ENCODE measurements at regions not wholly inside any gene's neighbourhood (a gene's known extent, or its start where the extent isn't known, plus 50 kb on each side); places are given as distances from the start of the nearest gene placed in this dataset.

GRCh38 chr13:57932061-57932460 is 300.5 kb downstream of the PCDH17 start:
- no peak overlapping the region for H3K27ac Mint-ChIP-seq
- no peaks in the 10 kb centered on the region for H3K36me3 Mint-ChIP-seq (ENCODE audit: low read depth)
- ATAC-seq, result no peak
- no peaks in the 10 kb centered on the region for H3K9me3 ChIP-seq (ENCODE audit: control insufficient read depth, low read length, poor library complexity, severe bottlenecking)
- H3K4me1 Mint-ChIP-seq, result no peaks in the 10 kb centered on the region
- DNase-seq, result no peak
- no peaks in the 10 kb centered on the region for H3K27me3 Mint-ChIP-seq
- H3K4me3 Mint-ChIP-seq, result no peak overlapping the region

GRCh38 chr13:57933606-57934005 is 302.1 kb downstream of the PCDH17 start:
- ATAC-seq, result no peak
- Mint-ChIP-seq H3K4me1 (no peaks in the 10 kb centered on the region), H3K27me3 (no peaks in the 10 kb centered on the region), H3K4me3 (no peak overlapping the region), H3K27ac (no peak overlapping the region), H3K36me3 (ENCODE audit: low read depth) (no peaks in the 10 kb centered on the region)
- no peaks in the 10 kb centered on the region for H3K9me3 ChIP-seq (ENCODE audit: control insufficient read depth, low read length, poor library complexity, severe bottlenecking)
- DNase-seq, result no peak

GRCh38 chr13:57935965-57936364 is 304.4 kb downstream of the PCDH17 start:
- ATAC-seq, result no peak
- H3K9me3 ChIP-seq (ENCODE audit: control insufficient read depth, low read length, poor library complexity, severe bottlenecking), result no peaks in the 10 kb centered on the region

GRCh38 chr13:57946361-57946760 is 314.8 kb downstream of the PCDH17 start:
- Mint-ChIP-seq H3K27me3 (no peaks in the 10 kb centered on the region), H3K4me1 (no peaks in the 10 kb centered on the region), H3K27ac (no peak overlapping the region), H3K4me3 (no peak overlapping the region), H3K36me3 (ENCODE audit: low read depth) (no peaks in the 10 kb centered on the region)
- DNase-seq (no peak), ATAC-seq (no peak)
- no peaks in the 10 kb centered on the region for H3K9me3 ChIP-seq (ENCODE audit: control insufficient read depth, low read length, poor library complexity, severe bottlenecking)

More at GRCh38 chr13:57935965-57936364, 304.4 kb downstream of the PCDH17 start:
- Mint-ChIP-seq H3K4me1 (no peaks in the 10 kb centered on the region), H3K4me3 (no peak overlapping the region), H3K27ac (no peak overlapping the region), H3K36me3 (ENCODE audit: low read depth) (no peaks in the 10 kb centered on the region), H3K27me3 (no peaks in the 10 kb centered on the region)
- DNase-seq, result no peak

GRCh38 chr13:57948884-57949283 is 317.3 kb downstream of the PCDH17 start:
- Mint-ChIP-seq H3K27me3 (no peaks in the 10 kb centered on the region), H3K4me3 (no peak overlapping the region), H3K4me1 (no peaks in the 10 kb centered on the region), H3K27ac (no peak overlapping the region), H3K36me3 (ENCODE audit: low read depth) (no peaks in the 10 kb centered on the region)
- DNase-seq, result no peak
- no peaks in the 10 kb centered on the region for H3K9me3 ChIP-seq (ENCODE audit: control insufficient read depth, low read length, poor library complexity, severe bottlenecking)
- ATAC-seq, result no peak

GRCh38 chr13:57969951-57970350 is 338.4 kb downstream of the PCDH17 start:
- DNase-seq, result no peak
- H3K27ac Mint-ChIP-seq, result no peak overlapping the region
- no peaks in the 10 kb centered on the region for H3K27me3 Mint-ChIP-seq
- H3K4me3 Mint-ChIP-seq, result no peak overlapping the region
- ATAC-seq, result no peak
- H3K9me3 ChIP-seq (ENCODE audit: control insufficient read depth, low read length, poor library complexity, severe bottlenecking), result no peaks in the 10 kb centered on the region
- H3K4me1 Mint-ChIP-seq, result no peaks in the 10 kb centered on the region
- no peaks in the 10 kb centered on the region for H3K36me3 Mint-ChIP-seq (ENCODE audit: low read depth)

GRCh38 chr13:57970404-57970803 is 338.9 kb downstream of the PCDH17 start:
- Mint-ChIP-seq H3K4me3 (no peak overlapping the region), H3K27ac (no peak overlapping the region), H3K36me3 (ENCODE audit: low read depth) (no peaks in the 10 kb centered on the region), H3K27me3 (no peaks in the 10 kb centered on the region), H3K4me1 (no peaks in the 10 kb centered on the region)
- no peak for DNase-seq
- no peak for ATAC-seq
- H3K9me3 ChIP-seq (ENCODE audit: control insufficient read depth, low read length, poor library complexity, severe bottlenecking), result no peaks in the 10 kb centered on the region

- Mint-ChIP-seq H3K27me3 (no peaks in the 10 kb centered on the region), H3K4me1 (no peaks in the 10 kb centered on the region), H3K36me3 (ENCODE audit: low read depth) (no peaks in the 10 kb centered on the region), H3K27ac (no peak overlapping the region), H3K4me3 (no peak overlapping the region)
- DNase-seq, result no peak
- no peak for ATAC-seq
- H3K9me3 ChIP-seq (ENCODE audit: control insufficient read depth, low read length, poor library complexity, severe bottlenecking), result no peaks in the 10 kb centered on the region
These were observed 351.2 kb downstream of the PCDH17 start for GRCh38 chr13:57982782-57983181.

GRCh38 chr13:57988276-57988675 is 356.7 kb downstream of the PCDH17 start:
- H3K27ac Mint-ChIP-seq, result no peak overlapping the region
- H3K27me3 Mint-ChIP-seq, result no peaks in the 10 kb centered on the region
- DNase-seq, result no peak
- no peaks in the 10 kb centered on the region for H3K4me1 Mint-ChIP-seq
- no peaks in the 10 kb centered on the region for H3K36me3 Mint-ChIP-seq (ENCODE audit: low read depth)
- ATAC-seq, result no peak
- no peaks in the 10 kb centered on the region for H3K9me3 ChIP-seq (ENCODE audit: control insufficient read depth, low read length, poor library complexity, severe bottlenecking)
- no peak overlapping the region for H3K4me3 Mint-ChIP-seq

GRCh38 chr13:57991041-57991440 is 359.5 kb downstream of the PCDH17 start:
- ATAC-seq, result no peak
- H3K4me3 Mint-ChIP-seq, result no peak overlapping the region
- DNase-seq, result no peak
- H3K36me3 Mint-ChIP-seq (ENCODE audit: low read depth), result no peaks in the 10 kb centered on the region
- no peaks in the 10 kb centered on the region for H3K4me1 Mint-ChIP-seq
- H3K27ac Mint-ChIP-seq, result no peak overlapping the region
- no peaks in the 10 kb centered on the region for H3K27me3 Mint-ChIP-seq
- no peaks in the 10 kb centered on the region for H3K9me3 ChIP-seq (ENCODE audit: control insufficient read depth, low read length, poor library complexity, severe bottlenecking)

GRCh38 chr13:57992416-57992815 is 360.9 kb downstream of the PCDH17 start:
- Mint-ChIP-seq H3K4me1 (no peaks in the 10 kb centered on the region), H3K36me3 (ENCODE audit: low read depth) (no peaks in the 10 kb centered on the region), H3K4me3 (no peak overlapping the region), H3K27ac (no peak overlapping the region), H3K27me3 (no peaks in the 10 kb centered on the region)
- H3K9me3 ChIP-seq (ENCODE audit: control insufficient read depth, low read length, poor library complexity, severe bottlenecking), result no peaks in the 10 kb centered on the region
- ATAC-seq (no peak), DNase-seq (no peak)

- H3K4me3 Mint-ChIP-seq, result no peak overlapping the region
- no peak overlapping the region for H3K27ac Mint-ChIP-seq
- DNase-seq (no peak), ATAC-seq (no peak)
- no peaks in the 10 kb centered on the region for H3K9me3 ChIP-seq (ENCODE audit: control insufficient read depth, low read length, poor library complexity, severe bottlenecking)
- no peaks in the 10 kb centered on the region for H3K36me3 Mint-ChIP-seq (ENCODE audit: low read depth)
- no peaks in the 10 kb centered on the region for H3K27me3 Mint-ChIP-seq
- H3K4me1 Mint-ChIP-seq, result no peaks in the 10 kb centered on the region
These were observed 365.2 kb downstream of the PCDH17 start for GRCh38 chr13:57996717-57997116.

- H3K4me1 Mint-ChIP-seq, result no peaks in the 10 kb centered on the region
- no peaks in the 10 kb centered on the region for H3K36me3 Mint-ChIP-seq (ENCODE audit: low read depth)
- H3K4me3 Mint-ChIP-seq, result no peak overlapping the region
- DNase-seq, result no peak
- H3K9me3 ChIP-seq (ENCODE audit: control insufficient read depth, low read length, poor library complexity, severe bottlenecking), result no peaks in the 10 kb centered on the region
- no peak for ATAC-seq
- no peak overlapping the region for H3K27ac Mint-ChIP-seq
- no peaks in the 10 kb centered on the region for H3K27me3 Mint-ChIP-seq
These were observed 373.2 kb downstream of the PCDH17 start for GRCh38 chr13:58004751-58005150.

GRCh38 chr13:58018020-58018419 is 386.5 kb downstream of the PCDH17 start:
- no peak for ATAC-seq
- H3K4me1 Mint-ChIP-seq, result no peaks in the 10 kb centered on the region
- no peak overlapping the region for H3K4me3 Mint-ChIP-seq
- no peaks in the 10 kb centered on the region for H3K36me3 Mint-ChIP-seq (ENCODE audit: low read depth)
- H3K27me3 Mint-ChIP-seq, result no peaks in the 10 kb centered on the region
- H3K9me3 ChIP-seq (ENCODE audit: control insufficient read depth, low read length, poor library complexity, severe bottlenecking), result no peaks in the 10 kb centered on the region
- no peak overlapping the region for H3K27ac Mint-ChIP-seq
- no peak for DNase-seq

- Mint-ChIP-seq H3K4me1 (no peaks in the 10 kb centered on the region), H3K27me3 (no peaks in the 10 kb centered on the region), H3K36me3 (ENCODE audit: low read depth) (no peaks in the 10 kb centered on the region), H3K27ac (no peak overlapping the region), H3K4me3 (no peak overlapping the region)
- DNase-seq (no peak), ATAC-seq (no peak)
- H3K9me3 ChIP-seq (ENCODE audit: control insufficient read depth, low read length, poor library complexity, severe bottlenecking), result no peaks in the 10 kb centered on the region
These were observed 387.3 kb downstream of the PCDH17 start for GRCh38 chr13:58018865-58019264.

Measured in T-helper 17 cell (primary cell).